PC-3 (cell line): ENCODE measurements at regions not wholly inside any gene's neighbourhood (a gene's known extent, or its start where the extent isn't known, plus 50 kb on each side); places are given as distances from the start of the nearest gene placed in this dataset.
"Not testable (repeated sequence)": the region's sequence is repeated elsewhere in the genome, so short reads cannot be mapped to it uniquely, and the experiment has no call there.

Source experiments
- ATAC-seq: fragments of 200-7000 bp; cut with Tn5 transposase; 2 replicates; pipeline ENCODE4 v1.9.1; 2020; ENCODE audit warnings: mild to moderate bottlenecking, moderate library complexity
- BruUV-seq: library from RNA; stranded (reverse); fragments of 400-500 nt; replicated peaks from 2 replicates; lab custom pipeline; 2021; lab: Mats Ljungman, UMichigan
- CTCF ChIA-PET: fragments of 300-600 bp; sonication (Branson Sonifier 250); formaldehyde crosslinking; loops from one replicate; lab custom pipeline; 2022; ENCODE audit warnings: antibody characterized with exemption; lab: Charles Lee
- POLR2A ChIA-PET: fragments of 300-600 bp; sonication (Branson Sonifier 250); formaldehyde crosslinking; loops from one replicate; lab custom pipeline; 2022; ENCODE audit warnings: antibody characterized with exemption; ENCODE audit not compliant: unreplicated experiment; lab: Charles Lee
- DNase-seq: peaks from one replicate; pipeline ENCODE4 v3.0.0-alpha.2; 2015
- H2AFZ ChIP-seq: fragments of 300-600 bp; sonication (generic); 2 replicates; pipeline ENCODE4 v1.6.0; 2016; ENCODE audit warnings: antibody characterized with exemption, low read length
- H3F3A ChIP-seq: fragments of 300-600 bp; sonication (generic); one replicate; pipeline ENCODE4 v1.6.0; 2017; ENCODE audit warnings: antibody characterized with exemption, low read length, control low read depth, mild to moderate bottlenecking; ENCODE audit not compliant: unreplicated experiment
- H3K27ac ChIP-seq: fragments of 300-600 bp; sonication (generic); 2 replicates; pipeline ENCODE4 v1.5.1; 2016; ENCODE audit warnings: mild to moderate bottlenecking, low read length
- H3K27me3 ChIP-seq: fragments of 300-600 bp; sonication (generic); 2 replicates; pipeline ENCODE4 v1.6.1; 2016; ENCODE audit warnings: low read length, mixed read lengths
- H3K36me3 ChIP-seq: fragments of 300-600 bp; sonication (generic); 2 replicates; pipeline ENCODE4 v1.6.1; 2016; ENCODE audit warnings: low read depth, mixed run types, low read length, mixed read lengths
- H3K4me1 ChIP-seq: fragments of 300-600 bp; sonication (generic); 2 replicates; pipeline ENCODE4 v1.5.1; 2016; ENCODE audit warnings: low read length; ENCODE audit not compliant: insufficient read depth
- H3K4me2 ChIP-seq: fragments of 300-600 bp; sonication (generic); 2 replicates; pipeline ENCODE4 v1.6.0; 2016; ENCODE audit warnings: low read length
- H3K4me3 ChIP-seq: fragments of 300-600 bp; sonication (generic); 2 replicates; pipeline ENCODE4 v1.5.1; 2016; ENCODE audit warnings: mild to moderate bottlenecking, low read length, mixed read lengths
- H3K79me2 ChIP-seq: fragments of 300-600 bp; sonication (generic); 2 replicates; pipeline ENCODE4 v1.6.1; 2017; ENCODE audit warnings: low read length, mixed read lengths
- H3K9ac ChIP-seq: fragments of 300-600 bp; sonication (generic); 2 replicates; pipeline ENCODE4 v1.6.0; 2016; ENCODE audit warnings: mild to moderate bottlenecking, low read length
- H3K9me2 ChIP-seq: fragments of 300-600 bp; sonication (generic); replicated peaks from 2 replicates; pipeline ENCODE4 v1.6.1; 2016; ENCODE audit warnings: mixed run types, low read length, mixed read lengths
- H3K9me3 ChIP-seq: fragments of 300-600 bp; sonication (generic); 2 replicates; pipeline ENCODE4 v1.6.1; 2016; ENCODE audit warnings: low read length, mixed read lengths
- H4K20me1 ChIP-seq: fragments of 300-600 bp; sonication (generic); 2 replicates; pipeline ENCODE4 v1.6.1; 2016; ENCODE audit warnings: low read length, mixed read lengths
- EZH2 ChIP-seq: fragments of 300-600 bp; sonication (generic); IDR thresholded peaks from one replicate; pipeline ENCODE4 v1.6.1; 2017; ENCODE audit warnings: antibody characterized with exemption, mild to moderate bottlenecking, low read length; ENCODE audit not compliant: unreplicated experiment
- EZH2phosphoT487 ChIP-seq: fragments of 300-600 bp; sonication (generic); IDR thresholded peaks from 2 replicates; pipeline ENCODE4 v1.6.1; 2018; ENCODE audit warnings: mild to moderate bottlenecking, antibody characterized with exemption, low read length, borderline replicate concordance
- intact Hi-C: fragments of 100-400 bp; cut with micrococcal nuclease; formaldehyde crosslinking; loops from 2 replicates; pipeline ENCODE4 v1.9.0; 2023
- TF ChIP-seq, protein P1 (sequence below): fragments of 300-600 bp; sonication (generic); conservative IDR thresholded peaks from 2 replicates; pipeline ENCODE4 v1.5.1; 2017; ENCODE audit warnings: antibody characterized with exemption, low read depth, mild to moderate bottlenecking, low read length

DNA sequence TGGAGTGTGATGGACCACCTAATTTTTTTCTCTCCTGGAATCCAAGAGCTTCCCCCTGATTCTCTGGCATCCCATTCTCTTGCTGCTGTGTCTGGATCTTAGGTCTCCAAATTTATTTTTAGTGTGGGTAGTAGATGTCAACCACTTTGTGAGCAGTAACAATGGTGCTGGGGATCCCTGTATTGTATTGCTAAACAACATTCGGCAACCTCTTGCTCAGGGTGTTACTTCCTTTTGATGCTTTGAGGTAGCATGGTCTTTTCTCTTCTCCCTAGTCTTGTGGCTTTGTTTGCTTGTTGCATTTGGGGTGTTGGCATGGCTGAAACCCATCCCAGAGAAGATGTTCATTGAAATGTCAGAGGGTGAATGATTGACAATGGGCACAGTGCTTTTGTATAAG lies 737.4 kb downstream of the BCL11A start:
- intact Hi-C loops, result no loop called here
- no peak overlapping the region for H3K9ac ChIP-seq
- DNase-seq (no peak), ATAC-seq (no peak)
- BruUV-seq, result no TSS peak
- H3K4me3 ChIP-seq, result no peak overlapping the region
- no peaks in the 10 kb centered on the region for H3K36me3 ChIP-seq
- no peak for TF ChIP-seq EZH2
- TF ChIP-seq, protein P1, sequence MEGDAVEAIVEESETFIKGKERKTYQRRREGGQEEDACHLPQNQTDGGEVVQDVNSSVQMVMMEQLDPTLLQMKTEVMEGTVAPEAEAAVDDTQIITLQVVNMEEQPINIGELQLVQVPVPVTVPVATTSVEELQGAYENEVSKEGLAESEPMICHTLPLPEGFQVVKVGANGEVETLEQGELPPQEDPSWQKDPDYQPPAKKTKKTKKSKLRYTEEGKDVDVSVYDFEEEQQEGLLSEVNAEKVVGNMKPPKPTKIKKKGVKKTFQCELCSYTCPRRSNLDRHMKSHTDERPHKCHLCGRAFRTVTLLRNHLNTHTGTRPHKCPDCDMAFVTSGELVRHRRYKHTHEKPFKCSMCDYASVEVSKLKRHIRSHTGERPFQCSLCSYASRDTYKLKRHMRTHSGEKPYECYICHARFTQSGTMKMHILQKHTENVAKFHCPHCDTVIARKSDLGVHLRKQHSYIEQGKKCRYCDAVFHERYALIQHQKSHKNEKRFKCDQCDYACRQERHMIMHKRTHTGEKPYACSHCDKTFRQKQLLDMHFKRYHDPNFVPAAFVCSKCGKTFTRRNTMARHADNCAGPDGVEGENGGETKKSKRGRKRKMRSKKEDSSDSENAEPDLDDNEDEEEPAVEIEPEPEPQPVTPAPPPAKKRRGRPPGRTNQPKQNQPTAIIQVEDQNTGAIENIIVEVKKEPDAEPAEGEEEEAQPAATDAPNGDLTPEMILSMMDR, result no peak
- no peak for TF ChIP-seq EZH2phosphoT487
- no peaks in the 10 kb centered on the region for H3K9me2 ChIP-seq
- H3K4me1 ChIP-seq, result no peaks in the 10 kb centered on the region
- ChIA-PET CTCF (no interaction called here), POLR2A (no interaction called here)
- H2AFZ ChIP-seq, result no peak overlapping the region
- H3K79me2 ChIP-seq, result no peaks in the 10 kb centered on the region
- H3K9me3 ChIP-seq, result no peaks in the 10 kb centered on the region
- no peak overlapping the region for H3K4me2 ChIP-seq
- no peaks in the 10 kb centered on the region for H4K20me1 ChIP-seq
- H3K27me3 ChIP-seq, result peaks cover 8% of the 10 kb centered on the region; the same call in 1 of the 2 replicates
- H3F3A ChIP-seq, result no peaks in the 10 kb centered on the region
- no peak overlapping the region for H3K27ac ChIP-seq

DNA sequence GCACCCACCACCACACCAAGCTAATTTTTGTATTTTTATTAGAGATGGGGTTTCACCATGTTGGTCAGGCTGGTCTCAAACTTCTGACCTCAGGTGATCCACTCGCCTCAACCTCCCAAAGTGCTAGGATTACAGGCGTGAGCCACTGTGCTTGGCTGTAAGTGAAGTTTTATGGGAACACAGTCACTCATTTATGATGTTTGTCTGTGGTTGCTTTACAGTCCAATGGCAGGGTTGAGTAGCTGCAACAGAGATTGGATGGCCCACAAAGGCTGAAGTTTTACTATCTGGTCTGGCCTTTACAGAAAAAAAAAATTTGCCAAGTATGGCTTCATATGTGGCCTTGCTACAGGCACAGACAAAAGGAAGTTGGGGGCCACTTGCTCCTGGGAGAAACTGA lies 743.2 kb downstream of the BCL11A start:
- H3F3A ChIP-seq, H3K27me3 ChIP-seq, H3K9me3 ChIP-seq, H3K36me3 ChIP-seq, BruUV-seq, H3K79me2 ChIP-seq, POLR2A ChIA-PET, intact Hi-C loops, DNase-seq, H3K4me2 ChIP-seq, ATAC-seq, H2AFZ ChIP-seq, H3K9me2 ChIP-seq, CTCF ChIA-PET, H3K4me1 ChIP-seq, H3K4me3 ChIP-seq, H3K9ac ChIP-seq, H3K27ac ChIP-seq, H4K20me1 ChIP-seq: not testable (repeated sequence)

DNA sequence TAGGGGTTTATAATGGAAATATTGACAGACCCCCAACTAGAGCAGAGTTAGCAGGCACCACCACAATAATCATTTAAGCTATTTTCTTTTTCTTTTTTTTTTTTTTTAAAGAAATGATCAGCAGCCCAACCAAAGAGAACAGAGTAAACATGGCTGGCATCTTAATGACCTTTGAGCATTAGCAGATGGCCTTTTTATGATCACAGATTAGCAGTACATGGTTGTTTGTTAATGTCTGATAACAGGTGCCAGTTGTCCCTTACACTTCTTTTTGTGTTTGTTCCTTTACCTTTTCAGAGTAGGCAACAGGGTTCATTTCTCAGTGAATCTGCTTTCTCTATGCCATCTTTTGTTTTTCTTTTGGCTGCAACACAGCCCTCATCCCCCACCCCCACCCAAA lies 747.0 kb downstream of the BCL11A start:
- intact Hi-C loops, result no loop called here
- no peaks in the 10 kb centered on the region for H4K20me1 ChIP-seq
- ChIA-PET CTCF (no interaction called here), POLR2A (no interaction called here)
- no peaks in the 10 kb centered on the region for H3K27me3 ChIP-seq
- no peaks in the 10 kb centered on the region for H3F3A ChIP-seq
- no peak overlapping the region for H3K9ac ChIP-seq
- no peak for DNase-seq
- no peak overlapping the region for H2AFZ ChIP-seq
- H3K36me3 ChIP-seq, result no peaks in the 10 kb centered on the region
- H3K79me2 ChIP-seq, result no peaks in the 10 kb centered on the region
- H3K4me2 ChIP-seq, result no peak overlapping the region
- BruUV-seq, result no TSS peak
- H3K9me3 ChIP-seq, result no peaks in the 10 kb centered on the region
- no peak overlapping the region for H3K27ac ChIP-seq
- H3K4me3 ChIP-seq, result no peak overlapping the region
- no peaks in the 10 kb centered on the region for H3K9me2 ChIP-seq
- ATAC-seq, result no peak
- H3K4me1 ChIP-seq, result no peaks in the 10 kb centered on the region
- TF ChIP-seq, protein P1, result no peak
- TF ChIP-seq EZH2phosphoT487 (no peak), EZH2 (no peak)
